Uterus (tissue), 2 donors: ENCODE measurements at regions not wholly inside any gene's neighbourhood (a gene's known extent, or its start where the extent isn't known, plus 50 kb on each side); places are given as distances from the start of the nearest gene placed in this dataset.

ENCODE experiments used
- CTCF ChIP-seq, 4 experiments: fragments of 200-600 bp in 2 of 4; fragments of 450-650 bp in 2 of 4; sonication (generic) in 2 of 4; IDR thresholded peaks; one replicate each; pipeline ENCODE4 v1.5.1; 2016 to 2019; ENCODE audit warnings: antibody characterized with exemption in 4 of 4, mild to moderate bottlenecking in 2 of 4, moderate library complexity in 1 of 4
- POLR2A ChIP-seq, 2 donors: fragments of 450-650 bp; IDR thresholded peaks; one replicate each; pipeline ENCODE4 v1.6.1; 2016; ENCODE audit warnings: antibody characterized with exemption in 2 of 2, mild to moderate bottlenecking in 1 of 2, moderate library complexity in 1 of 2

- no peak for TF ChIP-seq CTCF (IDR thresholded peaks at IDR 0.05)
- TF ChIP-seq POLR2A (IDR thresholded peaks at IDR 0.05): no peak
These were observed 112.1 kb upstream of the RXFP2 start for GRCh38 chr13:31627097-31627845.
